IMR-90 (cell line): ENCODE measurements at regions not wholly inside any gene's neighbourhood (a gene's known extent, or its start where the extent isn't known, plus 50 kb on each side); places are given as distances from the start of the nearest gene placed in this dataset.

Experiments used
- ATAC-seq: fragments of 200-7000 bp; cut with Tn5 transposase; 2 replicates; pipeline ENCODE4 v1.9.1; 2020; ENCODE audit warnings: low read depth, mild to moderate bottlenecking, moderate library complexity
- BruUV-seq: library from RNA; stranded (reverse); fragments of 400-500 nt; replicated peaks from 2 replicates; lab custom pipeline; 2021; lab: Mats Ljungman, UMichigan
- CTCF ChIA-PET: fragments of 300-600 bp; formaldehyde crosslinking; extraction: SDS; loops from one replicate; lab custom pipeline; 2021; ENCODE audit warnings: antibody characterized with exemption; lab: Yijun Ruan, JAX
- POLR2A ChIA-PET: fragments of 300-600 bp; sonication (Branson Sonifier 250); formaldehyde crosslinking; loops from one replicate; lab custom pipeline; 2022; ENCODE audit warnings: antibody characterized with exemption; ENCODE audit not compliant: unreplicated experiment; lab: Charles Lee
- DNase-seq: peaks from one replicate; pipeline ENCODE4 v3.0.0; 2013
- H2AFZ ChIP-seq: replicated peaks from 2 replicates; pipeline ENCODE3; 2013; ENCODE audit warnings: low read length, mild to moderate bottlenecking; ENCODE audit not compliant: poor library complexity
- H2AK5ac ChIP-seq: 2 replicates; pipeline ENCODE4 v1.6.1; 2013; ENCODE audit warnings: low read depth, low read length, inconsistent platforms
- H2AK9ac ChIP-seq: replicated peaks from 2 replicates; pipeline ENCODE3; 2013; ENCODE audit warnings: mild to moderate bottlenecking, low read depth, low read length, moderate library complexity; ENCODE audit not compliant: poor library complexity
- H2BK120ac ChIP-seq: 2 replicates; pipeline ENCODE4 v1.6.1; 2013; ENCODE audit warnings: low read depth, low read length, inconsistent platforms
- H2BK15ac ChIP-seq: 3 replicates; pipeline ENCODE4 v1.6.1; 2013; ENCODE audit warnings: low read depth, low read length, inconsistent platforms
- H2BK20ac ChIP-seq: 2 replicates; pipeline ENCODE4 v1.6.1; 2013; ENCODE audit warnings: low read depth, mild to moderate bottlenecking, inconsistent platforms, low read length, moderate library complexity
- H2BK5ac ChIP-seq: 2 replicates; pipeline ENCODE4 v1.6.1; 2013; ENCODE audit warnings: mild to moderate bottlenecking, low read depth, low read length, inconsistent platforms; ENCODE audit not compliant: poor library complexity, severe bottlenecking
- H3K14ac ChIP-seq: replicated peaks from 2 replicates; pipeline ENCODE4 v1.6.1; 2013; ENCODE audit warnings: low read depth, low read length, inconsistent platforms
- H3K18ac ChIP-seq: 2 replicates; pipeline ENCODE4 v1.6.1; 2013; ENCODE audit warnings: low read depth, low read length, control low read depth
- H3K23ac ChIP-seq: 2 replicates; pipeline ENCODE4 v1.6.1; 2013; ENCODE audit warnings: low read depth, low read length, inconsistent platforms
- H3K27ac ChIP-seq: 2 replicates; pipeline ENCODE4 v1.5.1; 2013; ENCODE audit warnings: mild to moderate bottlenecking, control low read depth, low read length; ENCODE audit not compliant: insufficient read depth
- H3K27me3 ChIP-seq: 2 replicates; pipeline ENCODE4 v1.6.1; 2013; ENCODE audit warnings: low read length; ENCODE audit not compliant: control insufficient read depth, insufficient read depth
- H3K36me3 ChIP-seq: 2 replicates; pipeline ENCODE4 v1.6.1; 2013; ENCODE audit warnings: low read length, mixed read lengths; ENCODE audit not compliant: control insufficient read depth, insufficient read depth
- H3K4ac ChIP-seq: 2 replicates; pipeline ENCODE4 v1.6.1; 2013; ENCODE audit warnings: low read depth, low read length, inconsistent platforms
- H3K4me1 ChIP-seq: 2 replicates; pipeline ENCODE4 v1.6.1; 2013; ENCODE audit warnings: low read length, mixed read lengths; ENCODE audit not compliant: control insufficient read depth, insufficient read depth
- H3K4me2 ChIP-seq: 2 replicates; pipeline ENCODE4 v1.6.1; 2013; ENCODE audit warnings: low read depth, mild to moderate bottlenecking, control low read depth, low read length, moderate library complexity
- H3K4me3 ChIP-seq: 2 replicates; pipeline ENCODE4 v1.5.1; 2013; ENCODE audit warnings: low read depth, mild to moderate bottlenecking, control low read depth, low read length, moderate library complexity; ENCODE audit not compliant: insufficient read depth
- H3K56ac ChIP-seq: 2 replicates; pipeline ENCODE4 v1.6.1; 2013; ENCODE audit warnings: low read length, inconsistent platforms; ENCODE audit not compliant: insufficient read depth; ENCODE audit errors: extremely low read depth
- H3K79me1 ChIP-seq, 2 experiments: 2 replicates each; pipeline ENCODE4 v1.6.1; 2013; ENCODE audit warnings: low read length in 2 of 2, inconsistent platforms in 1 of 2, low read depth in 1 of 2
- H3K9ac ChIP-seq: 2 replicates; pipeline ENCODE4 v1.6.1; 2013; ENCODE audit warnings: low read depth, low read length, control low read depth
- H3K9me1 ChIP-seq: 2 replicates; pipeline ENCODE4 v1.6.1; 2013; ENCODE audit warnings: low read length, inconsistent platforms; ENCODE audit not compliant: insufficient read depth
- H3K9me3 ChIP-seq: 2 replicates; pipeline ENCODE4 v1.6.1; 2013; ENCODE audit warnings: low read length; ENCODE audit not compliant: control insufficient read depth, insufficient read depth
- H4K20me1 ChIP-seq: 2 replicates; pipeline ENCODE4 v1.6.1; 2013; ENCODE audit warnings: low read length, inconsistent platforms; ENCODE audit not compliant: insufficient read depth
- H4K5ac ChIP-seq: 2 replicates; pipeline ENCODE4 v1.6.1; 2013; ENCODE audit warnings: mild to moderate bottlenecking, low read depth, low read length, control low read depth
- H4K8ac ChIP-seq, 2 experiments: 2 replicates each; pipeline ENCODE4 v1.6.1; 2013; ENCODE audit warnings: low read depth in 2 of 2, low read length in 2 of 2, control low read depth in 1 of 2, inconsistent platforms in 1 of 2
- H4K91ac ChIP-seq: 2 replicates; pipeline ENCODE4 v1.6.1; 2013; ENCODE audit warnings: low read depth, low read length, inconsistent platforms; ENCODE audit not compliant: insufficient read depth
- BHLHE40 ChIP-seq: fragments of 150-350 bp; IDR thresholded peaks from 2 replicates; pipeline ENCODE4 v1.6.1; 2016; ENCODE audit warnings: mild to moderate bottlenecking, low read depth, low read length
- MAZ ChIP-seq: IDR thresholded peaks from 2 replicates; pipeline ENCODE4 v1.6.1; 2012; ENCODE audit warnings: low read depth, mild to moderate bottlenecking, low read length, improper control_type of control experiment, moderate library complexity, borderline replicate concordance
- MXI1 ChIP-seq: IDR thresholded peaks from 2 replicates; pipeline ENCODE4 v1.6.1; 2012; ENCODE audit warnings: low read depth, mild to moderate bottlenecking, low read length, moderate library complexity, borderline replicate concordance
- NFE2L2 ChIP-seq: fragments of 150-350 bp; IDR thresholded peaks from 2 replicates; pipeline ENCODE4 v1.6.1; 2016; ENCODE audit warnings: low read depth, mild to moderate bottlenecking, low read length
- POLR2A ChIP-seq: IDR thresholded peaks from 2 replicates; pipeline ENCODE4 v1.6.1; 2012; ENCODE audit warnings: mild to moderate bottlenecking, low read depth, low read length
- RAD21 ChIP-seq: IDR thresholded peaks from 2 replicates; pipeline ENCODE4 v1.6.1; 2012; ENCODE audit warnings: low read length, improper control_type of control experiment
- RFX5 ChIP-seq: IDR thresholded peaks from 2 replicates; pipeline ENCODE4 v1.8.0; 2012; ENCODE audit warnings: low read depth, mild to moderate bottlenecking, low read length, moderate library complexity
- WGBS, 2 experiments: methylation state at CpG; one replicate each; pipeline versions ENCODE4 v1.1.5 to v1.1.7; 2013; ENCODE audit warnings: missing lambda C conversion rate in 2 of 2; ENCODE audit not compliant: insufficient read length in 1 of 2; ENCODE audit errors: extremely low coverage in 2 of 2; 5-methylcytosine and 5-hydroxymethylcytosine counted together
- dilution Hi-C: fragments of 300-500 bp; cut with HindIII; formaldehyde crosslinking; loops from one replicate; pipeline ENCODE4 v1.14.3; 2018; ENCODE audit warnings: low sequenced_read_pairs; ENCODE audit not compliant: unreplicated experiment
- in situ Hi-C: fragments of 300-500 bp; cut with MboI; formaldehyde crosslinking; loops from 3 replicates; pipeline ENCODE4 v1.14.3; 2019; ENCODE audit warnings: low sequenced_read_pairs, inconsistent platforms, mixed read lengths
- intact Hi-C: fragments of 100-400 bp; cut with micrococcal nuclease; formaldehyde crosslinking; loops from 2 replicates; pipeline ENCODE4 v1.10.0; 2022
- TF ChIP-seq, protein P1 (sequence below): fragments of 150-350 bp; IDR thresholded peaks from 2 replicates; pipeline ENCODE4 v1.6.1; 2017; ENCODE audit warnings: mild to moderate bottlenecking, antibody characterized with exemption, low read length, low read depth
- TF ChIP-seq, protein P2 (sequence below): conservative IDR thresholded peaks from 2 replicates; pipeline ENCODE4 v1.5.1; 2012; ENCODE audit warnings: mild to moderate bottlenecking, low read depth, low read length, improper control_type of control experiment

DNA sequence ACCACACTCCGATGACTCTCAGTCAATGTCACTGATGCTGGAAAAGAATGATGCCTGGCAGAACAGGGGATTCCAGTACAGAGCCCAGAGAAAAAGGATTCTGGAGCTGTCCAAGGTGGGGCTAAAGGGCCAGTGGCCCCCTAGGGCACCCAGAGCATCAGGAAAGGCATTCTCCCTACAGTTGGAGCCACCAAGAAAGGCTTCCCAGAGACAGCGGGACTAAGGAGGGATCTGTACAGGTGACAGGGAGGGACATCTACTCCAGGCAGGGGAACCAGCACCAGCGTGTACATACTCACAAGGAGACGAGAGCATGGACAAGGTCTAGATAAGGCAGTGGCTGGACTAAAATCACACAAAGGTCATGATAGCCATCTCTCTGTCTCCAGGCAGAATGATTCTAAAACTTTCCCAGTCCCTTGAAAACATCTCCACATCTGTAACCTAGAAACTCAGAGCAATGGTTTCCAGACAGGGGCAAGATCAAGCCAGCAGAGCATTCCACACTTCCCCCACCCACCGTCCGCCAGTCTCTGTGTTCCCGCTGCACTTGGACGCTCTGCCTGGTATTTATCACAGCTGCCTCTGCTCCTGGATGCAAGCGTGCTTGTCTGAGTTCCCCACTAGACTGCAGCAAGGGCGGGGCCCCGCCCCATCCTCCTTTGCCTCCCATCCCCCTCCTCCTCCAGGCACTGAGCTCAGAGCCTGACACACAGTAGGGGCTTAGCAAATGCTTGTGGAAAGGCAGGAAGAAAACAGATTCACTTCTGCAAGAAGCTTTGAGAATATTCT, 111.6 kb upstream of the ZC3H12A start:
- DNase-seq (no peak), ATAC-seq (no peak)
- H3K14ac ChIP-seq, result no peak overlapping the region
- no peak overlapping the region for H2BK5ac ChIP-seq
- ChIA-PET CTCF (no interaction called here), POLR2A (no interaction called here)
- no peak overlapping the region for H3K56ac ChIP-seq
- H4K5ac ChIP-seq, result no peak overlapping the region
- H3K9me3 ChIP-seq, result no peaks in the 10 kb centered on the region
- H2AFZ ChIP-seq, result no peak overlapping the region
- intact Hi-C loops (no loop called here), in situ Hi-C loops (no loop called here), dilution Hi-C loops (no loop called here)
- H2BK120ac ChIP-seq, result no peak overlapping the region
- H2AK9ac ChIP-seq, result no peak overlapping the region
- no peak overlapping the region for H2BK20ac ChIP-seq
- H3K4me2 ChIP-seq, result no peak overlapping the region
- WGBS, 2 experiments, result 21% methylated on average over 3 of the region's 11 CpGs; no CpG with 5 or more reads in 1 of the 2 experiments
- no peaks in the 10 kb centered on the region for H3K27me3 ChIP-seq
- H3K4me1 ChIP-seq, result no peaks in the 10 kb centered on the region
- H3K18ac ChIP-seq, result no peak overlapping the region
- H3K23ac ChIP-seq, result no peak overlapping the region
- H2AK5ac ChIP-seq, result no peak overlapping the region
- no peak overlapping the region for H3K9ac ChIP-seq
- H3K9me1 ChIP-seq, result no peaks in the 10 kb centered on the region
- H4K20me1 ChIP-seq, result no peaks in the 10 kb centered on the region
- no peak overlapping the region for H3K27ac ChIP-seq
- H4K91ac ChIP-seq, result no peak overlapping the region
- H3K79me1 ChIP-seq, result no peaks in the 10 kb centered on the region
- no peak overlapping the region for H3K4me3 ChIP-seq
- no TSS peak for BruUV-seq
- H2BK15ac ChIP-seq, result no peak overlapping the region
- no peak overlapping the region for H4K8ac ChIP-seq
- TF ChIP-seq NFE2L2, result no peak
- no peak for TF ChIP-seq MXI1
- no peak for TF ChIP-seq BHLHE40
- no peak for TF ChIP-seq POLR2A
- TF ChIP-seq RFX5, result no peak
- TF ChIP-seq MAZ, result no peak
- no peak for TF ChIP-seq RAD21
- TF ChIP-seq, protein P1, sequence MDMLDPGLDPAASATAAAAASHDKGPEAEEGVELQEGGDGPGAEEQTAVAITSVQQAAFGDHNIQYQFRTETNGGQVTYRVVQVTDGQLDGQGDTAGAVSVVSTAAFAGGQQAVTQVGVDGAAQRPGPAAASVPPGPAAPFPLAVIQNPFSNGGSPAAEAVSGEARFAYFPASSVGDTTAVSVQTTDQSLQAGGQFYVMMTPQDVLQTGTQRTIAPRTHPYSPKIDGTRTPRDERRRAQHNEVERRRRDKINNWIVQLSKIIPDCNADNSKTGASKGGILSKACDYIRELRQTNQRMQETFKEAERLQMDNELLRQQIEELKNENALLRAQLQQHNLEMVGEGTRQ, result no peak
- TF ChIP-seq, protein P2, sequence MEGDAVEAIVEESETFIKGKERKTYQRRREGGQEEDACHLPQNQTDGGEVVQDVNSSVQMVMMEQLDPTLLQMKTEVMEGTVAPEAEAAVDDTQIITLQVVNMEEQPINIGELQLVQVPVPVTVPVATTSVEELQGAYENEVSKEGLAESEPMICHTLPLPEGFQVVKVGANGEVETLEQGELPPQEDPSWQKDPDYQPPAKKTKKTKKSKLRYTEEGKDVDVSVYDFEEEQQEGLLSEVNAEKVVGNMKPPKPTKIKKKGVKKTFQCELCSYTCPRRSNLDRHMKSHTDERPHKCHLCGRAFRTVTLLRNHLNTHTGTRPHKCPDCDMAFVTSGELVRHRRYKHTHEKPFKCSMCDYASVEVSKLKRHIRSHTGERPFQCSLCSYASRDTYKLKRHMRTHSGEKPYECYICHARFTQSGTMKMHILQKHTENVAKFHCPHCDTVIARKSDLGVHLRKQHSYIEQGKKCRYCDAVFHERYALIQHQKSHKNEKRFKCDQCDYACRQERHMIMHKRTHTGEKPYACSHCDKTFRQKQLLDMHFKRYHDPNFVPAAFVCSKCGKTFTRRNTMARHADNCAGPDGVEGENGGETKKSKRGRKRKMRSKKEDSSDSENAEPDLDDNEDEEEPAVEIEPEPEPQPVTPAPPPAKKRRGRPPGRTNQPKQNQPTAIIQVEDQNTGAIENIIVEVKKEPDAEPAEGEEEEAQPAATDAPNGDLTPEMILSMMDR, result no peak
- no peak overlapping the region for H3K4ac ChIP-seq
- H3K36me3 ChIP-seq, result no peaks in the 10 kb centered on the region
